ENCODE measurements at regions not wholly inside any gene's neighbourhood (a gene's known extent, or its start where the extent isn't known, plus 50 kb on each side); places are given as distances from the start of the nearest gene placed in this dataset.

- Histone ChIP-seq H3K4me2 (ENCODE audit: insufficient read depth, low read length) (no peak overlapping the region), H3K9me1 (ENCODE audit: control insufficient read depth, insufficient read depth, low read length) (no peaks in the 10 kb centered on the region), H3K9ac (ENCODE audit: insufficient read depth in 1 of 2, low read depth in 2 of 2, low read length in 2 of 2) (no peak overlapping the region), H3K9me3 (replicated peaks; ENCODE audit: control insufficient read depth, insufficient read depth, low read depth, low read length) (no peaks in the 10 kb centered on the region), H3K27ac (ENCODE audit: extremely low read depth, low read depth, low read length) (no peak overlapping the region), H2AFZ (ENCODE audit: low read depth, low read length) (no peak overlapping the region), H3K4me3 (no peak overlapping the region), H3K36me3 (ENCODE audit: control insufficient read depth, insufficient read depth, low read length) (no peaks in the 10 kb centered on the region), H3K79me2 (ENCODE audit: control insufficient read depth, insufficient read depth, low read length) (no peaks in the 10 kb centered on the region), H4K20me1 (replicated peaks; ENCODE audit: control insufficient read depth, insufficient read depth, low read length) (no peaks in the 10 kb centered on the region), H3K27me3 (ENCODE audit: control insufficient read depth in 2 of 2, insufficient read depth in 2 of 2, low read length in 2 of 2) (no peaks in the 10 kb centered on the region), H3K4me1 (replicated peaks in 1 of 2; ENCODE audit: control insufficient read depth in 2 of 2, insufficient read depth in 2 of 2, low read length in 2 of 2) (no peaks in the 10 kb centered on the region)
- ChIA-PET POLR2A (no interaction called here), CTCF (ENCODE audit: low intra/inter-chr PET ratio) (no interaction called here)
- ATAC-seq (no peak), DNase-seq (ENCODE audit: extremely low read depth in 1 of 4, low spot score in 3 of 4) (no peak), FAIRE-seq (no peak)
- WGBS (ENCODE audit: insufficient coverage, low coverage, missing lambda C conversion rate), result 25% methylated on average over 4 of the region's 5 CpGs
- intact Hi-C loops (cut with micrococcal nuclease) (no loop called here), in situ Hi-C loops (cut with MboI) (no loop called here)
- no TSS peak for BruUV-seq (replicated peaks)
- TF ChIP-seq HNRNPUL1 (IDR thresholded peaks at IDR 0.05; ENCODE audit: low read length) (no peak), HMGXB4 (CRISPR knock-in tag; IDR thresholded peaks at IDR 0.05) (no peak), PHF8 (IDR thresholded peaks at IDR 0.05; ENCODE audit: borderline replicate concordance, low read length) (no peak), ZNF318 (IDR thresholded peaks at IDR 0.05; ENCODE audit: borderline replicate concordance in 1 of 2, low read depth in 1 of 2) (no peak), FOSL1 (tag; conservative IDR thresholded peaks at IDR 0.05) (no peak), NRF1 (conservative IDR thresholded peaks at IDR 0.05 in 1 of 2, IDR thresholded peaks at IDR 0.05 in 1 of 2) (no peak), ZNF280A (IDR thresholded peaks at IDR 0.05; ENCODE audit: low read depth, partially characterized antibody) (no peak), JUNB (CRISPR knock-in tag; conservative IDR thresholded peaks at IDR 0.05) (no peak), CBFA2T2 (conservative IDR thresholded peaks at IDR 0.05) (no peak), GATA2 (CRISPR knock-in tag; IDR thresholded peaks at IDR 0.05) (no peak), ZNF75A (CRISPR knock-in tag; IDR thresholded peaks at IDR 0.05) (no peak), GTF2E2 (tag; IDR thresholded peaks at IDR 0.05) (no peak)
These were observed 659.9 kb upstream of the KLF12 start for GRCh38 chr13:74794147-74794546.

Measured in K562 (cell line).